ENCODE measurements at regions not wholly inside any gene's neighbourhood (a gene's known extent, or its start where the extent isn't known, plus 50 kb on each side); places are given as distances from the start of the nearest gene placed in this dataset.

GRCh38 chr1:229942501-229942900, 124.5 kb upstream of the GALNT2 start:
- peaks cover 10 to 17% of the 10 kb centered on the region in 2 donors for H3K27me3 Mint-ChIP-seq (ENCODE audit: low read depth in 2 of 2)
- H3K9me3 Mint-ChIP-seq = no peaks in the 10 kb centered on the region
- Histone ChIP-seq H3K4me1 (ENCODE audit: control insufficient read depth, insufficient read depth, low read length) (no peaks in the 10 kb centered on the region), H3K9me3 (ENCODE audit: control insufficient read depth, insufficient read depth, low read length) (no peaks in the 10 kb centered on the region), H3K4me3 (ENCODE audit: low read length) (no peak overlapping the region), H3K36me3 (ENCODE audit: control insufficient read depth, insufficient read depth, low read length) (no peaks in the 10 kb centered on the region), H3K27me3 (ENCODE audit: control insufficient read depth, insufficient read depth, low read length) (no peaks in the 10 kb centered on the region), H3K27ac (ENCODE audit: low read length) (no peak overlapping the region)
- WGBS (ENCODE audit: insufficient coverage) = 91% methylated on average over 1 of the region's 1 CpG
- intact Hi-C loops (cut with micrococcal nuclease) = no loop called here
- no peaks in the 10 kb centered on the region for H3K4me1 Mint-ChIP-seq
- no peak overlapping the region for H3K4me3 Mint-ChIP-seq
- no peak for ATAC-seq
- no peak for DNase-seq
- H3K36me3 Mint-ChIP-seq = no peaks in the 10 kb centered on the region
- TF ChIP-seq CTCF (IDR thresholded peaks at IDR 0.05) = no peak
- no peak overlapping the region for H3K27ac Mint-ChIP-seq

GRCh38 chr1:229943148-229943714, 123.8 kb upstream of the GALNT2 start:
- 89% methylated on average over 6 of the region's 7 CpGs for WGBS (ENCODE audit: insufficient coverage)
- intact Hi-C loops (cut with micrococcal nuclease) = no loop called here
- no peaks in the 10 kb centered on the region for H3K4me1 ChIP-seq (ENCODE audit: control insufficient read depth, insufficient read depth, low read length)
- no peak for DNase-seq
- TF ChIP-seq CTCF (IDR thresholded peaks at IDR 0.05) = no peak
- Mint-ChIP-seq H3K27me3 (ENCODE audit: low read depth in 2 of 2) (peaks cover 10 to 17% of the 10 kb centered on the region in 2 donors), H3K9me3 (no peaks in the 10 kb centered on the region), H3K36me3 (no peaks in the 10 kb centered on the region), H3K27ac (no peak overlapping the region), H3K4me3 (no peak overlapping the region), H3K4me1 (no peaks in the 10 kb centered on the region)
- H3K27me3 ChIP-seq (ENCODE audit: control insufficient read depth, insufficient read depth, low read length) = no peaks in the 10 kb centered on the region
- ATAC-seq = no peak
- no peaks in the 10 kb centered on the region for H3K36me3 ChIP-seq (ENCODE audit: control insufficient read depth, insufficient read depth, low read length)
- H3K9me3 ChIP-seq (ENCODE audit: control insufficient read depth, insufficient read depth, low read length) = no peaks in the 10 kb centered on the region
- no peak overlapping the region for H3K27ac ChIP-seq (ENCODE audit: low read length)
- no peak overlapping the region for H3K4me3 ChIP-seq (ENCODE audit: low read length)

GRCh38 chr1:229943988-229944743, 122.9 kb upstream of the GALNT2 start:
- Histone ChIP-seq H3K36me3 (ENCODE audit: control insufficient read depth, insufficient read depth, low read length) (no peaks in the 10 kb centered on the region), H3K27ac (ENCODE audit: low read length) (no peak overlapping the region), H3K9me3 (ENCODE audit: control insufficient read depth, insufficient read depth, low read length) (no peaks in the 10 kb centered on the region), H3K27me3 (ENCODE audit: control insufficient read depth, insufficient read depth, low read length) (no peaks in the 10 kb centered on the region), H3K4me1 (ENCODE audit: control insufficient read depth, insufficient read depth, low read length) (no peaks in the 10 kb centered on the region), H3K4me3 (ENCODE audit: low read length) (no peak overlapping the region)
- ATAC-seq (no peak), DNase-seq (no peak)
- no peak overlapping the region for H3K4me3 Mint-ChIP-seq
- WGBS (ENCODE audit: insufficient coverage) = 93% methylated on average over 29 of the region's 29 CpGs
- no peaks in the 10 kb centered on the region for H3K9me3 Mint-ChIP-seq
- TF ChIP-seq CTCF (IDR thresholded peaks at IDR 0.05) = no peak
- no peak overlapping the region for H3K27ac Mint-ChIP-seq
- H3K27me3 Mint-ChIP-seq (ENCODE audit: low read depth in 2 of 2) = peaks cover 12 to 24% of the 10 kb centered on the region in 2 donors
- intact Hi-C loops (cut with micrococcal nuclease) = no loop called here
- H3K36me3 Mint-ChIP-seq = no peaks in the 10 kb centered on the region
- H3K4me1 Mint-ChIP-seq = no peaks in the 10 kb centered on the region
